ENCODE measurements at regions not wholly inside any gene's neighbourhood (a gene's known extent, or its start where the extent isn't known, plus 50 kb on each side); places are given as distances from the start of the nearest gene placed in this dataset.

- no peak for TF ChIP-seq EZH2 (IDR thresholded peaks at IDR 0.05; ENCODE audit: borderline replicate concordance, insufficient read depth, low read depth, low read length, poor library complexity, severe bottlenecking)
- TF ChIP-seq, protein P1, sequence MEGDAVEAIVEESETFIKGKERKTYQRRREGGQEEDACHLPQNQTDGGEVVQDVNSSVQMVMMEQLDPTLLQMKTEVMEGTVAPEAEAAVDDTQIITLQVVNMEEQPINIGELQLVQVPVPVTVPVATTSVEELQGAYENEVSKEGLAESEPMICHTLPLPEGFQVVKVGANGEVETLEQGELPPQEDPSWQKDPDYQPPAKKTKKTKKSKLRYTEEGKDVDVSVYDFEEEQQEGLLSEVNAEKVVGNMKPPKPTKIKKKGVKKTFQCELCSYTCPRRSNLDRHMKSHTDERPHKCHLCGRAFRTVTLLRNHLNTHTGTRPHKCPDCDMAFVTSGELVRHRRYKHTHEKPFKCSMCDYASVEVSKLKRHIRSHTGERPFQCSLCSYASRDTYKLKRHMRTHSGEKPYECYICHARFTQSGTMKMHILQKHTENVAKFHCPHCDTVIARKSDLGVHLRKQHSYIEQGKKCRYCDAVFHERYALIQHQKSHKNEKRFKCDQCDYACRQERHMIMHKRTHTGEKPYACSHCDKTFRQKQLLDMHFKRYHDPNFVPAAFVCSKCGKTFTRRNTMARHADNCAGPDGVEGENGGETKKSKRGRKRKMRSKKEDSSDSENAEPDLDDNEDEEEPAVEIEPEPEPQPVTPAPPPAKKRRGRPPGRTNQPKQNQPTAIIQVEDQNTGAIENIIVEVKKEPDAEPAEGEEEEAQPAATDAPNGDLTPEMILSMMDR (IDR thresholded peaks at IDR 0.05): no peak
Observed at GRCh38 chr1:177799746-177800145, 170.1 kb downstream of the SEC16B start.

Measured in B cell (primary cell).